ENCODE measurements at regions not wholly inside any gene's neighbourhood (a gene's known extent, or its start where the extent isn't known, plus 50 kb on each side); places are given as distances from the start of the nearest gene placed in this dataset.

- TF ChIP-seq POLR2AphosphoS5 (IDR thresholded peaks at IDR 0.05; ENCODE audit: borderline replicate concordance, low read depth, low read length) (no peak), FOXP2 (optimal IDR thresholded peaks at IDR 0.05; ENCODE audit: control extremely low read depth, extremely low read length, insufficient read depth) (no peak)
Observed at GRCh38 chr16:29304251-29304650, 102.3 kb downstream of the NPIPB11 start.
